ENCODE measurements at regions not wholly inside any gene's neighbourhood (a gene's known extent, or its start where the extent isn't known, plus 50 kb on each side); places are given as distances from the start of the nearest gene placed in this dataset.

DNA sequence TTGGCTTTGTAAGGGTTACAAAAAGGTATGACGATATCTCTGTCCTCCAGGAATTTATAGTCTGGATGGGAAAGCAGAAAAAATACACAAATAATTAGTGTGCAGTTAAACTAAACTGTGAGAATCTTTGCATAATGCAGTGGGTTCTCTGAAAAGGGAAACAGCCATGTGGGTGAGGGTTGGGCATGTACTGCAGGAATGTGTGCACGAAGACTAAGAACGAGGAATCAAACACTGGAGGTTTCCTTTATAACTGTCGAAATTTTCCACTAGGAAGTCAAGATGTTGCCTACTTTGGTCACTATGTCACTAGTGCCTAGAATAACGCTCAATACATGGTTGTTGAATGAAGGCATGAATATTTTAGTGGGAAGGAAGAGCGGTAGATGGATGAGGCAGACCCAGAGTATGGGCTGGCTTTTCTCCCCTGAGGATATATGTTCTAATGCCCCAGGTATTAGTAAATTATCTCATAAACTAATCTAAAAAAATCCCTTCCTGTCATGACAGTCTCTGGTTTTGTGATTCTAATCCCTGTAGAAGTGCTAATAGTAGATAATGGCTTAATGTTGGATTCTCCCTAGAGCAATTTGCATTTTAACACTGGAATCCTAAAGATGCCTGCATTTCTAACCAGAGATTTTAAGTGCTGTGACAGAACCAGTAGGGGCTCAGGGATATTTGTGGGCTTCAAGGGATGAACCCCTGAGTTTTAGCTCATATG lies 227.3 kb downstream of the NMUR2 start:
- TF ChIP-seq, protein P1, sequence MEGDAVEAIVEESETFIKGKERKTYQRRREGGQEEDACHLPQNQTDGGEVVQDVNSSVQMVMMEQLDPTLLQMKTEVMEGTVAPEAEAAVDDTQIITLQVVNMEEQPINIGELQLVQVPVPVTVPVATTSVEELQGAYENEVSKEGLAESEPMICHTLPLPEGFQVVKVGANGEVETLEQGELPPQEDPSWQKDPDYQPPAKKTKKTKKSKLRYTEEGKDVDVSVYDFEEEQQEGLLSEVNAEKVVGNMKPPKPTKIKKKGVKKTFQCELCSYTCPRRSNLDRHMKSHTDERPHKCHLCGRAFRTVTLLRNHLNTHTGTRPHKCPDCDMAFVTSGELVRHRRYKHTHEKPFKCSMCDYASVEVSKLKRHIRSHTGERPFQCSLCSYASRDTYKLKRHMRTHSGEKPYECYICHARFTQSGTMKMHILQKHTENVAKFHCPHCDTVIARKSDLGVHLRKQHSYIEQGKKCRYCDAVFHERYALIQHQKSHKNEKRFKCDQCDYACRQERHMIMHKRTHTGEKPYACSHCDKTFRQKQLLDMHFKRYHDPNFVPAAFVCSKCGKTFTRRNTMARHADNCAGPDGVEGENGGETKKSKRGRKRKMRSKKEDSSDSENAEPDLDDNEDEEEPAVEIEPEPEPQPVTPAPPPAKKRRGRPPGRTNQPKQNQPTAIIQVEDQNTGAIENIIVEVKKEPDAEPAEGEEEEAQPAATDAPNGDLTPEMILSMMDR (IDR thresholded peaks at IDR 0.05): no peak
- no peak for TF ChIP-seq SIN3A (IDR thresholded peaks at IDR 0.05; ENCODE audit: borderline replicate concordance, insufficient read depth, low read depth, low read length)
- no peak for TF ChIP-seq TCF7L2 (IDR thresholded peaks at IDR 0.05; ENCODE audit: low read depth, low read length)
- TF ChIP-seq, protein P2, sequence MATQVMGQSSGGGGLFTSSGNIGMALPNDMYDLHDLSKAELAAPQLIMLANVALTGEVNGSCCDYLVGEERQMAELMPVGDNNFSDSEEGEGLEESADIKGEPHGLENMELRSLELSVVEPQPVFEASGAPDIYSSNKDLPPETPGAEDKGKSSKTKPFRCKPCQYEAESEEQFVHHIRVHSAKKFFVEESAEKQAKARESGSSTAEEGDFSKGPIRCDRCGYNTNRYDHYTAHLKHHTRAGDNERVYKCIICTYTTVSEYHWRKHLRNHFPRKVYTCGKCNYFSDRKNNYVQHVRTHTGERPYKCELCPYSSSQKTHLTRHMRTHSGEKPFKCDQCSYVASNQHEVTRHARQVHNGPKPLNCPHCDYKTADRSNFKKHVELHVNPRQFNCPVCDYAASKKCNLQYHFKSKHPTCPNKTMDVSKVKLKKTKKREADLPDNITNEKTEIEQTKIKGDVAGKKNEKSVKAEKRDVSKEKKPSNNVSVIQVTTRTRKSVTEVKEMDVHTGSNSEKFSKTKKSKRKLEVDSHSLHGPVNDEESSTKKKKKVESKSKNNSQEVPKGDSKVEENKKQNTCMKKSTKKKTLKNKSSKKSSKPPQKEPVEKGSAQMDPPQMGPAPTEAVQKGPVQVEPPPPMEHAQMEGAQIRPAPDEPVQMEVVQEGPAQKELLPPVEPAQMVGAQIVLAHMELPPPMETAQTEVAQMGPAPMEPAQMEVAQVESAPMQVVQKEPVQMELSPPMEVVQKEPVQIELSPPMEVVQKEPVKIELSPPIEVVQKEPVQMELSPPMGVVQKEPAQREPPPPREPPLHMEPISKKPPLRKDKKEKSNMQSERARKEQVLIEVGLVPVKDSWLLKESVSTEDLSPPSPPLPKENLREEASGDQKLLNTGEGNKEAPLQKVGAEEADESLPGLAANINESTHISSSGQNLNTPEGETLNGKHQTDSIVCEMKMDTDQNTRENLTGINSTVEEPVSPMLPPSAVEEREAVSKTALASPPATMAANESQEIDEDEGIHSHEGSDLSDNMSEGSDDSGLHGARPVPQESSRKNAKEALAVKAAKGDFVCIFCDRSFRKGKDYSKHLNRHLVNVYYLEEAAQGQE (IDR thresholded peaks at IDR 0.05; ENCODE audit: insufficient read depth in 1 of 2, low read depth in 2 of 2, low read length in 1 of 2): no peak
